ENCODE measurements at regions not wholly inside any gene's neighbourhood (a gene's known extent, or its start where the extent isn't known, plus 50 kb on each side); places are given as distances from the start of the nearest gene placed in this dataset.

DNA sequence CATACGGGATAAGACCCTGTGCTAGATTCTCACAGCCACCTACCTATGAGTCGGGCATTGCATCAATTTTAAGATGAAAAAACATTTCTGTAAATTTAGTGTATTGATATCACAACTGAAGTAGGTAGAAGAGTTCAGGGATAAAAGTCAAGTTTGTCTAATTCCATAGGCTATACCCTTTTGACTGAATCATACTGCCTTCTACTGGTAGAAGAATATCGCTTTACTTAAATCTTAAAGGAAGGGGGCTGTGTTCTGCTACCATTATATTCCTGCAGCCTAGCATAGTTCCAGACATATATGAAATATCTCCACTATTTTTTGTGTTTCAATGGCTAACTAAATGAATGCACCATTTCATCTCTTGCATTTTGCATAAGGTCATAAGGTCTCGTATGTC lies 1128.6 kb downstream of the CDH8 start:
- no TSS peak for BruUV-seq (replicated peaks)
- TF ChIP-seq, protein P1, sequence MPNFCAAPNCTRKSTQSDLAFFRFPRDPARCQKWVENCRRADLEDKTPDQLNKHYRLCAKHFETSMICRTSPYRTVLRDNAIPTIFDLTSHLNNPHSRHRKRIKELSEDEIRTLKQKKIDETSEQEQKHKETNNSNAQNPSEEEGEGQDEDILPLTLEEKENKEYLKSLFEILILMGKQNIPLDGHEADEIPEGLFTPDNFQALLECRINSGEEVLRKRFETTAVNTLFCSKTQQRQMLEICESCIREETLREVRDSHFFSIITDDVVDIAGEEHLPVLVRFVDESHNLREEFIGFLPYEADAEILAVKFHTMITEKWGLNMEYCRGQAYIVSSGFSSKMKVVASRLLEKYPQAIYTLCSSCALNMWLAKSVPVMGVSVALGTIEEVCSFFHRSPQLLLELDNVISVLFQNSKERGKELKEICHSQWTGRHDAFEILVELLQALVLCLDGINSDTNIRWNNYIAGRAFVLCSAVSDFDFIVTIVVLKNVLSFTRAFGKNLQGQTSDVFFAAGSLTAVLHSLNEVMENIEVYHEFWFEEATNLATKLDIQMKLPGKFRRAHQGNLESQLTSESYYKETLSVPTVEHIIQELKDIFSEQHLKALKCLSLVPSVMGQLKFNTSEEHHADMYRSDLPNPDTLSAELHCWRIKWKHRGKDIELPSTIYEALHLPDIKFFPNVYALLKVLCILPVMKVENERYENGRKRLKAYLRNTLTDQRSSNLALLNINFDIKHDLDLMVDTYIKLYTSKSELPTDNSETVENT (CRISPR knock-in tag; IDR thresholded peaks at IDR 0.05) = no peak
- no peak for TF ChIP-seq NR4A1 (CRISPR knock-in tag; IDR thresholded peaks at IDR 0.05)
- TF ChIP-seq NR4A1 (tag; IDR thresholded peaks at IDR 0.05) = no peak
- no peak for TF ChIP-seq CXXC5 (CRISPR knock-in tag; IDR thresholded peaks at IDR 0.05)
- TF ChIP-seq HMG20B (CRISPR knock-in tag; IDR thresholded peaks at IDR 0.05) = no peak
- no peak for TF ChIP-seq XRCC3 (IDR thresholded peaks at IDR 0.05)
- no peak for TF ChIP-seq LEF1 (IDR thresholded peaks at IDR 0.05)
- no peak for TF ChIP-seq ZNF436 (CRISPR knock-in tag; IDR thresholded peaks at IDR 0.05)
- no peak for TF ChIP-seq RNF2 (IDR thresholded peaks at IDR 0.05)
- no peak for TF ChIP-seq CBX1 (IDR thresholded peaks at IDR 0.05; ENCODE audit: low read depth)
- no peak for TF ChIP-seq NR2C2 (CRISPR knock-in tag; IDR thresholded peaks at IDR 0.05)
- TF ChIP-seq NR2C2 (tag; IDR thresholded peaks at IDR 0.05) = no peak
- no peak for TF ChIP-seq IFI16 (CRISPR knock-in tag; IDR thresholded peaks at IDR 0.05)
- TF ChIP-seq HMGN3 (IDR thresholded peaks at IDR 0.05; ENCODE audit: borderline replicate concordance, extremely low read depth, insufficient read length, low read depth, low read length) = no peak
- TF ChIP-seq, protein P2, sequence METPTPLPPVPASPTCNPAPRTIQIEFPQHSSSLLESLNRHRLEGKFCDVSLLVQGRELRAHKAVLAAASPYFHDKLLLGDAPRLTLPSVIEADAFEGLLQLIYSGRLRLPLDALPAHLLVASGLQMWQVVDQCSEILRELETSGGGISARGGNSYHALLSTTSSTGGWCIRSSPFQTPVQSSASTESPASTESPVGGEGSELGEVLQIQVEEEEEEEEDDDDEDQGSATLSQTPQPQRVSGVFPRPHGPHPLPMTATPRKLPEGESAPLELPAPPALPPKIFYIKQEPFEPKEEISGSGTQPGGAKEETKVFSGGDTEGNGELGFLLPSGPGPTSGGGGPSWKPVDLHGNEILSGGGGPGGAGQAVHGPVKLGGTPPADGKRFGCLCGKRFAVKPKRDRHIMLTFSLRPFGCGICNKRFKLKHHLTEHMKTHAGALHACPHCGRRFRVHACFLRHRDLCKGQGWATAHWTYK (CRISPR knock-in tag; IDR thresholded peaks at IDR 0.05) = no peak
- TF ChIP-seq BCL6 (CRISPR knock-in tag; IDR thresholded peaks at IDR 0.05) = no peak
- TF ChIP-seq ZNF263 (CRISPR knock-in tag; IDR thresholded peaks at IDR 0.05; ENCODE audit: borderline replicate concordance) = no peak
- no peak for TF ChIP-seq EP400 (IDR thresholded peaks at IDR 0.05)
- TF ChIP-seq, protein P3, sequence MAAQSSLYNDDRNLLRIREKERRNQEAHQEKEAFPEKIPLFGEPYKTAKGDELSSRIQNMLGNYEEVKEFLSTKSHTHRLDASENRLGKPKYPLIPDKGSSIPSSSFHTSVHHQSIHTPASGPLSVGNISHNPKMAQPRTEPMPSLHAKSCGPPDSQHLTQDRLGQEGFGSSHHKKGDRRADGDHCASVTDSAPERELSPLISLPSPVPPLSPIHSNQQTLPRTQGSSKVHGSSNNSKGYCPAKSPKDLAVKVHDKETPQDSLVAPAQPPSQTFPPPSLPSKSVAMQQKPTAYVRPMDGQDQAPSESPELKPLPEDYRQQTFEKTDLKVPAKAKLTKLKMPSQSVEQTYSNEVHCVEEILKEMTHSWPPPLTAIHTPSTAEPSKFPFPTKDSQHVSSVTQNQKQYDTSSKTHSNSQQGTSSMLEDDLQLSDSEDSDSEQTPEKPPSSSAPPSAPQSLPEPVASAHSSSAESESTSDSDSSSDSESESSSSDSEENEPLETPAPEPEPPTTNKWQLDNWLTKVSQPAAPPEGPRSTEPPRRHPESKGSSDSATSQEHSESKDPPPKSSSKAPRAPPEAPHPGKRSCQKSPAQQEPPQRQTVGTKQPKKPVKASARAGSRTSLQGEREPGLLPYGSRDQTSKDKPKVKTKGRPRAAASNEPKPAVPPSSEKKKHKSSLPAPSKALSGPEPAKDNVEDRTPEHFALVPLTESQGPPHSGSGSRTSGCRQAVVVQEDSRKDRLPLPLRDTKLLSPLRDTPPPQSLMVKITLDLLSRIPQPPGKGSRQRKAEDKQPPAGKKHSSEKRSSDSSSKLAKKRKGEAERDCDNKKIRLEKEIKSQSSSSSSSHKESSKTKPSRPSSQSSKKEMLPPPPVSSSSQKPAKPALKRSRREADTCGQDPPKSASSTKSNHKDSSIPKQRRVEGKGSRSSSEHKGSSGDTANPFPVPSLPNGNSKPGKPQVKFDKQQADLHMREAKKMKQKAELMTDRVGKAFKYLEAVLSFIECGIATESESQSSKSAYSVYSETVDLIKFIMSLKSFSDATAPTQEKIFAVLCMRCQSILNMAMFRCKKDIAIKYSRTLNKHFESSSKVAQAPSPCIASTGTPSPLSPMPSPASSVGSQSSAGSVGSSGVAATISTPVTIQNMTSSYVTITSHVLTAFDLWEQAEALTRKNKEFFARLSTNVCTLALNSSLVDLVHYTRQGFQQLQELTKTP (IDR thresholded peaks at IDR 0.05; ENCODE audit: low read depth in 1 of 2, partially characterized antibody in 2 of 2) = no peak
- TF ChIP-seq ZNF354B (CRISPR knock-in tag; IDR thresholded peaks at IDR 0.05) = no peak

More for the DNA sequence above, 1128.6 kb downstream of the CDH8 start:
- no peak overlapping the region for H3K27ac ChIP-seq (ENCODE audit: extremely low read depth, low read depth, low read length)
- H3K4me2 ChIP-seq (ENCODE audit: insufficient read depth, low read length) = no peak overlapping the region
- ChIA-PET POLR2A (no interaction called here), CTCF (ENCODE audit: low intra/inter-chr PET ratio) (no interaction called here)
- intact Hi-C loops (cut with micrococcal nuclease) (no loop called here), in situ Hi-C loops (cut with MboI) (no loop called here)
- H3K9ac ChIP-seq (ENCODE audit: insufficient read depth in 1 of 2, low read depth in 2 of 2, low read length in 2 of 2) = no peak overlapping the region
- no peaks in the 10 kb centered on the region for H3K27me3 ChIP-seq (ENCODE audit: control insufficient read depth in 2 of 2, insufficient read depth in 2 of 2, low read length in 2 of 2)
- H3K79me2 ChIP-seq (ENCODE audit: control insufficient read depth, insufficient read depth, low read length) = no peaks in the 10 kb centered on the region
- H4K20me1 ChIP-seq (replicated peaks; ENCODE audit: control insufficient read depth, insufficient read depth, low read length) = no peaks in the 10 kb centered on the region
- no peaks in the 10 kb centered on the region for H3K9me3 ChIP-seq (replicated peaks; ENCODE audit: control insufficient read depth, insufficient read depth, low read depth, low read length)
- ATAC-seq = no peak
- H3K9me1 ChIP-seq (ENCODE audit: control insufficient read depth, insufficient read depth, low read length) = no peaks in the 10 kb centered on the region
- no peak for FAIRE-seq
- H3K4me1 ChIP-seq (replicated peaks in 1 of 2; ENCODE audit: control insufficient read depth in 2 of 2, insufficient read depth in 2 of 2, low read length in 2 of 2) = no peaks in the 10 kb centered on the region
- DNase-seq (ENCODE audit: extremely low read depth in 1 of 4, low spot score in 3 of 4) = no peak
- H3K36me3 ChIP-seq (ENCODE audit: control insufficient read depth, insufficient read depth, low read length) = no peaks in the 10 kb centered on the region
- WGBS (ENCODE audit: insufficient coverage, low coverage, missing lambda C conversion rate) = 3% methylated on average over 4 of the region's 4 CpGs
- no peak overlapping the region for H3K4me3 ChIP-seq
- H2AFZ ChIP-seq (ENCODE audit: low read depth, low read length) = no peak overlapping the region
